Non-pigmented ciliary epithelial cell (primary cell): ENCODE measurements at regions not wholly inside any gene's neighbourhood (a gene's known extent, or its start where the extent isn't known, plus 50 kb on each side); places are given as distances from the start of the nearest gene placed in this dataset.
"Not testable (repeated sequence)": the region's sequence is repeated elsewhere in the genome, so short reads cannot be mapped to it uniquely, and the experiment has no call there.

Source experiments
- DNase-seq: peaks from one replicate; pipeline ENCODE4 v3.0.0-alpha.2; 2010; ENCODE audit warnings: low read depth

DNA sequence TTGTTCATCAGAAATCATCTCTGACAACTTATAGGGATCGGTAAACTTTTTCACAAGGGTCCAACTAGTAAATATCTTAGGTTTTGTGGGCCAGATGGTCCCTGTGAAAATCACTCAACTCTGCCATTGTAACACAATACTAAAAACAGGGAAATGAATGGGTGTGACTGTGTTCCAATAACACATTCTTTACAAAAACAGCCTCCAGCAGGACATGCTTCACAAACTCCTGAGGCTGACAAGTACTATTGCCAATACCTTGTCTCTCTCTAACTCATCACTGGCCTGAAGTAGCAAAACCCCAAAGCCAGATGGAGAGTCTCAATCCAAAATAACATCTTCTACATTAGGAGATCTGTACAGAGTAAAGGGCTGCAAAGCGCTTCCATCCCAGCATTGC is 312.3 kb downstream of the TOX3 start:
- DNase-seq = no peak

DNA sequence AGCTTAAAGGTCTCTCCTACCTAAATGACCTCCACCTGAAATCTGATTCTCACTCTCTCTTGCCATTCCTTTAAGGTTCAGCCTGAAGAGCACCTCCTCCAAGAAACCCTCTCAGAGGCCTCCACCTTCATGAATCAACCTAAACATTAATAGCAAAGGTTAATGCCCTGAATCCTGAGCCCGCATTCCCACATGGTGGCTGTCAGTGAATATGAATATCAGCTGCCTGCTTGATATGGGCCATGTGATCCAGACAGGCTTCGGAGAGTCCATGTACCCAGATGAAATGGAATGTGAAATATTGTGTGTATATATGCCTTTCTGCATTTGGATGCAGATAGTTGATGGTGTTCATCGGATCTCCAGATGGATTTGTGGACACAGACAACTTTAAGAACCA is 317.5 kb downstream of the TOX3 start:
- DNase-seq = no peak

DNA sequence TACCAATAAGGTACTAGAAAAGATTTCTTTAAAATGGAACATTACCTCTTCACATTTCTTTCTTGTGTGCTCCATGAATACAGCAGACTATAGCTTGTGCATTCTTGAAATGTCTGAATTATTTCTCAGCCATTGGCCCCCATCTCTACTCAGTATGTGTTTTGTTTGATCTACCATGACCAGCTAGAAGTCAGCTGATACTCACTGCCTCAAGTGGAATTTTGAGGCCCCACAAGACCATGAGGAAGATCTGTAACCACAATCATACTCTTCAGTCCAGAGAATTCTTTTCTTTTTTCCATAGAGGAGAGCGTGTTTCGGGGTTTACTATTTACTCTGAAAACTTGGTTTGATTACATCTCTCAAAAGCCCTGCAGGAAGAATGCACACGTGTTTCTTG is 319.1 kb downstream of the TOX3 start:
- DNase-seq = no peak

DNA sequence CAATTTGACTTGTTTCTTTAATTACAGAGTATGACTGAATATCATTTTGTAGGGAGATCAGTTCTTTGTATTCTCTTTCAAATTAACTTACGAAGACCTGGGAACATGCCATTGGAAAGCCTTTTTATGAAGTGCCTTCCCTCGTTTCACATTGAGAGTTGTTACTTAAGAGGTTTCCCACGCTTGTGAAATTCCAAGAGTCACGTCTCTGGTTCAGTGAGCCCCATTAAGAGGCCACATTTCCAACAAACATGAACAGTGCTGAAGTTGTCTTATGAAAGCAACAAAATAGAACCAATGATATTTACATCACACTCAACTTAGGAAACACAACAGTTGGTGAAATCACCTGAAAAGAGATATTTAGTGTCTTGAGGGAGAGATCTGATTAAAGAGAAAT is 334.1 kb downstream of the TOX3 start:
- no peak for DNase-seq

DNA sequence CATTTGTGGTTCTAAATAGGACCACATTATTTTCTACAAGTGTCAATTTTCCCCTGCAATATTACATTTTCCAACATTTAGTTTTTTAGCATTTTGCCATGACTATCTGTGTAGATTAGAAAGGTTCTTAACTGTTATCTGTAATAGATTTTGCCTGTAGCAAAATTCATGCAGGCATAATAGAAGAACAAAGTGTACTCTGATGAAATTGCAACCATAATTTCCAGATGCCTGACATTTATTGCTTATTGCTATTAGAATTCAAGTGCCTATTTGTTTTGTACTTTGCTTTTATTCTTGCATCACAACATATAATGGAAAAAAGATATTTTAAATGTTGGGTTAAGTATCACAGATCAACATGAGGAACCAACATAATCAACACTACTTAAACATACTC is 337.7 kb downstream of the TOX3 start:
- no peak for DNase-seq

DNA sequence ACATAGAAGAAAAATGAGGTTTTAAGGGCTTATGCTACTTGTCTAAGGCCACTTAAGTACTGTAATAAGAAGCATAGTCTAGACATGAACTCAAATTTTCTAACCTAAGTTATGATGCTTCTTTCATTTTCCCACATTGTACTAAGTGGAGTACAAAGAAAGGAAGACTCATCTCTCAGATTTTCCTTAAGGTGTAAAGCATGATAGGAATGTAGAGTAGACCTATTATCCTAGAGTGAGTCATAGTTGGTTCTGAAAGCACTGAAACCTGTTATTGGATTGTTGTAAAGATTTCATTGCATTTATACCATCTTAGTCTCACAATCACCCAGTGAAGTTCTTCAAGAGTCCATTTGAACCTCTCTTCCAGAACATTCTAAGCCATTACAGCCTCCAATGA is 343.8 kb downstream of the TOX3 start:
- no peak for DNase-seq

DNA sequence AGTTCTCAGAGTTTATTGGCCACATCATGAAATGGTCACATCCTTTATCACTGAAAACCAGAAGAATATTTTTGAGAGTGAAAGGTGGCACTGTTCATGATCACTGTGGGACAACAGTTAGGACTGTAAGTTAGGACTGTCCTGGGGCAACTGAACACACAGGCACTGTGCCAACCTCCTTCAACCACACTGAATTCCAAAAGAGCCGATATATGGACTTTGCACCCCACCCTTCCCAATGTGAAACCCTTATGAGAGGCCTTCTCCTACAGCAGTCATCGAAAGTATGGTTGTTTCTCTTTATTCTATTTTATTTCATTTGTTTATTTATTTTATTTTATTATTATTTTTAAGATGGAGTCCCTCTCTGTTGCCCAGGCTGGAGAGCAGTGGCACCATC is 353.5 kb downstream of the TOX3 start:
- DNase-seq = no peak

DNA sequence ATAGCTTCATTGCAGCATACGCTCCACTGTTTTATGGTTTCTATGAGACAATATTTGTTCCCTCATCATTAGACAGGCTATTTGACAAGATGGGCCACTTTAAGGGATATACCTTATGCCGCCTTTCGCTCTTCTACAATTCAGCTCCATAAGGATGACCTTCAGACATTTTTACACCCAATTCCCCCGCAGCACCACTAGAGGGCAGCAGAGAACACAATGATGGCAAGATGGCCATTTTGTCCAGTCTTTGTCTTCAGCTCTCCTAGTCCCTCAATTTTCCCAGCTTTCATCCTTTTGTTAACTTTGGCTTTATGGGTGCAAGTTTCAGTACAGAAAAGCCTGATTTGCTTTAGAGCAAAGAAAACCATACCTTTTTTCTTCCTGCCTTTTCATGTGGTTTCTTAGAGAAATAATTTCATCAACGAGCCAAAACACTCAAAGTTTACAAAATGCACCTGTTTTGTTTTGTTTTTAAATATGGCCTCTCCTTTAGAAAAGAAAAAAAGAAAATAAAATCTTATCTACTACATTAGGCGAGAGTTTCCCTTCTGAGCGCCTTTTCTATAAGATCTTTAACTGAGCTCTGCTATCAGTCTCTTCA is 355.3 kb downstream of the TOX3 start:
- DNase-seq = peak; percentile 27

DNA sequence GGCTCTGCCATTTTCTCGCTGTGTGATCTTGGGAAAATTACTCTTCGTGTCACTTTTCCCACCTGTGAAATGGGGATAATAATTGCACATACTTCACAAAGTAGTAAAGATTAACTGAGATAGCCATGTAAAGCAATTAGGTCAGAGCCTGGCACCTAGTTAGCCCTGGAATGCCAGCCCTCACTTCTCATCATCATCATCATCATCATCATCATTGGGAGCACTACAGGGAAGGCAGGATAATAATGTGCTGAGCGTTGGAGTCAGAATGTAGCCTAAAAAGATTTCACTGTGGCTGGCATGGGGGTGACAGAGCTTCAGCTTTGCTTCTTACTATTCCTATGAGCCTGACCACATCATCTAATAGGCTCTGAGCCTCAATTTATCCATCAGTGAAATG is 362.6 kb downstream of the TOX3 start:
- DNase-seq = no peak

DNA sequence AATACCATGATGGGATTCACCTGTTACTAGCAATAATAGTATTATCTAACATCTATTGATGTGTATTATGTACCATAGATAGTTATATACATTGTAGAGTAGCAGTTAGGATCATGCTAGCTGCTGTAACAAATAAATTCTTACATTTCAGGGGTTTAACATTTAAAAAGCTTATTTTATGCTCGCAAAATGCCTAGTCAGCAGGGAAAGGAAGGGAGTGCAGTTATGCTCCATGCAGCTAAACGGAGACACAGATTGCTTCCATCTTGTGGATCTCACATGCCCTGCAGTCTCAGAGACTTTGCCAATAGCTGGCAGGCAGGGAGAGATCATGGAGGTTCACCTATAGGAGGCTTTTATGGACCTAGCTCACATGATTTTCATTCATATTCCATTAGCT is 364.1 kb downstream of the TOX3 start:
- no peak for DNase-seq

DNA sequence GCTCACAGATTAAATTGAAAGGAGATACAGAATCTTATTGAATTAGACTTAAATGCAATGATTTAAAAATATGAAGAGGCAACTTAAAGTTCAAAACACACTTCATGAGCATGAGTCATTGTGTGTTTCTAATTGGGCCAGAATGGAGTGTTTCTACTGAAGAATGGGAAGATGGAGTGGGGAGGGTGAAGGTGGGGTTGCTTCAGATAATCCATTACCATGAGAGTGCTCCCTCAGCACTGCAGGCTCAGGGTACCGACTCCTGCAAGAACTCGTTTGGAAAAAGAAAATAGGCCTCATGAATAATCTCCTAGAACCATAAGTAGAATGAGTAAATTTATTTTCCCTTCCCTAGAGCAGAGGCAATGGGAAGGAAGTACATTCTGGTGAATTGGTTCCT is 372.8 kb downstream of the TOX3 start:
- no peak for DNase-seq

DNA sequence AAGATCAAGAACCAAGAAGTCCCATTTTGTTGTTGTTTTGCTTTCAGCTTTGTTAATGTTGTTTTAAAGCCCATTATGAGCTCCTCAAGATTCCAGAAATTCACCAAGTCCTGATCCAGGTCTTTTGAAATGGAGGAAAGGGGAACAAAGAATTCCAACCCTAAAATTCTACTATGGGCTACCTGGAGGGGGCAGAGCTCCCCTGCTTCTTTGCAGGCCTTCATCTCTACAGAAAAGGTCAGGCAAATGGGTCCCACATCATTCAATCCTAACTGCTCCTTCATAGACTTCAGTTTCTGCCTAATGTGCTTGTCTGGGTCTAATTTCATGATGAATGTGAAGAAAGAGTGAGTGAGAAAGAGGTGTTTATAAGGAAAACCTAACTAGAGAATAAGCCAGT is 375.5 kb downstream of the TOX3 start:
- no peak for DNase-seq

DNA sequence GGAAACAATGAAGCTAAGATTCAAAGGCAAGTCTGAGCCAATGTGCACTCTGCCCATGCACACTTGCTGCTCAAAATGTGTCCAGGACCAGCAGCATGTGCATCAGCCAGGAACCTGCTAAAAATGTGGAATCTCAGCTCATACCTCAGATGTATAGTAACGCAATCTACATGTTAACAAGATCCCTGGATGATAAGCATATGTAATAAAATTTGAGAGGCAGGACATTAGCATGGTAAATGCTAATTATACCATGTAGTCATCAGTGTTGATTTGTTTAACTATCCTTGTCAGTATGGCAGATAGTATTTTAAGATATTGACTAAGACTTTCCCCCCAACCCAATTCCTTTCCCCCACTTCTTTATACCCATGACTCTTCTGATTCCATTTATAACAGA is 379.6 kb downstream of the TOX3 start:
- DNase-seq = no peak

DNA sequence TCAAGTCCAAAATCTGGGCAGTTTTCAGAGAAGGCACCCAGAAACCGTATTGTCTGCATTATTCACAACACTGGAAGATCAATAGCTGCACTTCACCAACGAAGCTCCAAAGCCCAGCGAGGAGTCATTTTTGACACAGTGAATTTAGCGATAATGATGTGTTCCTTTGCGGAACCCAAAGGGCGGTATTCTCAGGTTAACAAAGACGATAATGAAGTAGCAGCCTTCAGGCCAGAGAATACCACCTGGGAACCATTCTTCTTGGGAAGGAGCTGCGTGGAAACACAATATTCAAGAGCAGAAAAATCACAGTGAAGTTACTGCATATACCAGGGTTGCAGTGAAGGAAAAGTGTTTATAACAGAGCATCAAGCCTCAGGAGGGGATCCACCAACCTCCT is 381.0 kb downstream of the TOX3 start:
- DNase-seq = no peak

DNA sequence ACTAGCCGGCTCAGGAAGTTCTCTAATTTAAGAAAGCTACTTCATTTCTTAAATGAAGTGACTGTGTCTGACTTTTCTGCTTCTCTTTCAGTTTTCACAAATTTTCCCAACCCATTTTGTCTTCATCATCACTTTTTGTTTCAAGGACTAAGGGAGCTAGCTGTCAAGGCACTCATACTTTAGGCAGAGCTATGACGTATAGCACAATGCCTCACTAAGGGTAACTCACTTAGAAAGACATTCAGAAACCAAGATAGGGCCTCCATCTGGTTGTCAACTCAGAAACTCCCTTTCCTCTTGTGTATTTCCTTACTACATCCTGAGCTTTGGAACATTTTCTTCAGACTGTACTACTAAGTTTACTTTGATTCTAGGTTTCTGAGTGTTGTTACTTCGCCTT is 397.9 kb downstream of the TOX3 start:
- no peak for DNase-seq

DNA sequence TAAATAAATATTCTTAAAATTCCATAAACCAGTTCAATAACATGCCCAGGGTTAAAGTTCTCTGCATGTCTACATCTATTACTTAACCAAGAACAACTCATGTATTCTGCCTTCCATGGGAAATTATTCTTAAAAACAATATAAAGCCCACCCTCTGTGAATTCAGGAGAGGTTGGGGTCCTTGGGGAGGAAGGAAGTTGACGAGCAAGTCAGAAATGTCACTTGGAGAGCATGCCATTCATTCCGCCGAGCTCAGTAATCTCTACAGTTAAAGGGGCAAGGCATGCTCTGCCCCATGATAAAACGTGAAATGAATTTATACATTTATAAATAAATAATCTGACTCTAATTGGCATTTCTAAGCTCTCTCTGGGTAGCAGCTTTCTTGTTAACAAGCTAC is 405.1 kb downstream of the TOX3 start:
- no peak for DNase-seq

DNA sequence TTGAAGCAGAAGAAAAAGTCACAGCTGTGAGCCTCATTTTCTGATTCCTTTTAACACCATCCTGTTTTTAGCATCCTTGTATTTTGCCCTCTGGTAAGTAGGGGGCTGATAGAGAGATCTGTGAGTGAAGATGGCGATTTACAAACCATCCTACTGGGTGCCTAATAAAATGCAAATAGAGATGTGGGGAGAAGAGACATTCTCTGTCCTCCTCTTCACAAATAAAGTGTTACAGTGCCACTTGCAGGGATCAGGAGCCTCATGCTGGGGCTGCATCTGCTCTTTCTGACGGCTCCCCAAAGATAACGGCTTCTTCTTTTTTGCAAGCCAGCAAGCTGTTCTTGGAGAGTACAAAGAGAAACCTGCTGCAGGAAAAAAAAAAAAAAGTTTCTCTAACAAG is 418.6 kb downstream of the TOX3 start:
- no peak for DNase-seq

DNA sequence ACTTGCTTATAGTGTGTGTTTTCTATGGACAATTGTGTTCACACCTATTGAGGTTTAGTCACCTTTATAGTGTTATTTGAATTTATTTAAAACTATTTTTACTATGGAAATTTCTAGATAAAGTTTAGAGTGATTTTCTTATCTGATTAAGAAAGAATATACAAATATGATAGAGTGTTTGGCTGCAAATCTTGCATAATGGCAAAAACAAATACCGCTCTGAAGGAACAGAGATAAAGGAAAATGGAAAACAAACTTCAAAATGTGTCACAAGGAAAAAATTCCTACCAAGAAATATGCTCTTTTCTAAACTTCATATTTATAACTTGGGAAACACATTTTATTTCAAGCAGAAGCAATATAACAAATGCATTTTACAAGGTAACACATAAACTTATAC is 423.1 kb downstream of the TOX3 start:
- DNase-seq = no peak

DNA sequence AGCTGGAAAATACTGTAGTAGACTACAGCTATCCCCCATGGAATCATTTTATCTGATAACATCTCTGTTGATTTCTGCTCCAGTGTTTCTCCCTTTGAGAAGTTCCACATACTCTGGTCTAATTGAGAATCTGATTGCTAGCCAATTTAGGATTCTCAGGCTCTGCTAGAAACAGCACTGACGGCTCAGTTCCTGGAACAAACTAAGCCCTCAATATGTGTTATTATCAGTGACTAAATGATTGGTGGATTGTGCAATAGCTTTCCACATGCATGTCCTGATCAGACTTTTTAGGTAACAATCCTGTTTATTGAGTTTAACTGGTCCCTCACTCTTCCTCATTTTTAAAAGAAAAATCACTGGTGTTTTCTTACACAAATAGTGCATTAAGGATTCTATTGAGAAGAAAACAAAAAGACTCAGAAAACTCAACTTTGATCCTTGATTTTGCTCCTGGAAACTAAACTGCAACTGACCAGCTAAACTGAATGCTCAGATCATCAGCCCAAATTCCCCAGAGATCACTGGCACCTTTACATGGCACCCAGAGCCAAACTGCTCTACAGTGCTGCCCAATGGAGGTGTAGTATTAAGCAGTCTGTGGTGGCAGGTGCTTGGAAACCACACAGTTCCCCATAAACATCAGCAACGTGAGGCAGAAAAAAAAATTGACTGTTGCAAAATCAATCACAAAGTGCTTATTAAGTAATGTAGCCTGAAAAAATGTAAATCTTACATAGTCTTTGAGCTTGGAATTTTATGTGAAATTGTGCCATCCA is 423.7 kb downstream of the TOX3 start:
- DNase-seq = no peak

DNA sequence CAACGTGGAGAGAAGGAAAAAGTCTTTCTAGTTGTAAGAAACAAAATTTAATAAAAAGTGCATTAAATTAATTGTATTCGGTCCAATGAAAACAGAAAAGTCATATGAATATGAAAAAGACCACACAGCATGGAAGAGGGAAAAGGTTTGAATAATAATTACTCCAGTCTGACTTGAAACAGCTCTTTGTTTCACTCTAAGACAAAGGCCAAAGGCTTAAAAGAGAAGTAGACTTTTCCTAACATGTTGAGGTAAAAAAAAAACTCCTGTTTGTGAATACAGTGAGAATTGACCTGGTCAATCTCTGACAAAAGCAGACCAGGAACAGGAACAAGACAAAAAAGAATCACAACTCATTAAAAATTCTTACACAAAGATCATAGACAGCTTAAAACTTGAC is 429.8 kb downstream of the TOX3 start:
- DNase-seq = no peak

DNA sequence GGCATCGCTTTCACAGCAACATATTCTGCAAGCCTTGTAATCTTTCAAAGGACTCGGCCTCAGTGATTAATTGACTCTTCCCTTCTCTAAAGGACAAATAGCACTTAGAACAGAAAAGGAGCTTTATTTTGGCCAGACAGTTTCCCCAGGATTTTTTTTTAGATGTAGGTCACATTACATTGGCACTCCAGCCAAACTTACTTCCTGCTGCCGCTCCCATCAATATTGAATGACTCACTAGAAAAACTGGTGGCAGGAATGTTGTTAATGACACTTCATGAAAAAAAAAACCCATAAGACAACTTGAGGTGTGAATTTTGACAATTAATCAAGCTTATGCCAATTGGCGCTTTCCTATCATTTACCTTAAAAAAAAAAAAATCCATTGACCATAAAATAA is 432.6 kb downstream of the TOX3 start:
- DNase-seq = no peak

DNA sequence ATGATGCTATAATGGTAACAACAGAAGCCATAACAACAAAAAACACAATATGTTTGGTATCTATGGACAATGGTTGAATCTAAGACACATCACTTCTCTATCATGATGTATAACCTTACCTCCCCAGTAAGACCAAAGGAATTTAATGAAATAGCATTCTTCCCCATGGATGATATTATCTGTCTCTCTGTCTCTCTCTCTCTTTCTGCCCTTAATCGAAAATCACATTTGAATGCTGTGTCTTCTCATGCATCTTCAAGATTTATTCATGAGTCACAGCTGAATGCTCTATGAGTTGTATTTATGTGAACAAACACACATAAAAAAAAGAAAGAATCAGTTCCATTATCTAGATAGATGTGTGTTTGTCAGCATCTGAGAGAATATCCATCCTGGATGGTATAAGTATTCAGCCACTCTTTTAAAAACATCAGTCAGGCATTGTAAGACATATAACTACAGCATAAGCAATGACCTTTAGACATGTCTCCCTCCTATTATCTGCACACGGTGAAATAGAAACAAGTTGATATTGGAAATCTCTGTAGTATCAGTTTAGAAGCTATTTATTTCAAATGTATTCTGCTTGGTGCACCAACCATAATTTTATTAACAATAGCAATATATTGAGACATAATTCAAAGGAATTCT is 433.3 kb downstream of the TOX3 start:
- no peak for DNase-seq

DNA sequence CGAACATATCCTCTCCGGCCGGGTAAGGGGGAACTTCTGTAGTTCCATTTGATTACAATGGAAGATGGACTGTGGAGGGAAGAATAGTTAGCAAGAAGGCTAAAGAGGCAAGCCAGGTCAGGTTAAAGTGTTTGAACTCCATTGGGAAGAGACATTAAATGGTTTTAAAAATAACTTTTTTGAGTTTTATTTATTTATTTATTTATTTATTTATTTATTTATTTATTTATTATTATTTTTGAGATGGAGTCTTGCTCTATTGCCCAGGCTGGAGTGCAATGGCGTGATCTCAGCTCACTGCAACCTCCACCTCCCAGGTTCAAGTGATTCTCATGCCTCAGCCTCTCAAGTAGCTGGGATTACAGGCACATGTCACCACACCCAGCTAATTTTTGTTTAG is 441.9 kb downstream of the TOX3 start:
- DNase-seq = not testable (repeated sequence)

DNA sequence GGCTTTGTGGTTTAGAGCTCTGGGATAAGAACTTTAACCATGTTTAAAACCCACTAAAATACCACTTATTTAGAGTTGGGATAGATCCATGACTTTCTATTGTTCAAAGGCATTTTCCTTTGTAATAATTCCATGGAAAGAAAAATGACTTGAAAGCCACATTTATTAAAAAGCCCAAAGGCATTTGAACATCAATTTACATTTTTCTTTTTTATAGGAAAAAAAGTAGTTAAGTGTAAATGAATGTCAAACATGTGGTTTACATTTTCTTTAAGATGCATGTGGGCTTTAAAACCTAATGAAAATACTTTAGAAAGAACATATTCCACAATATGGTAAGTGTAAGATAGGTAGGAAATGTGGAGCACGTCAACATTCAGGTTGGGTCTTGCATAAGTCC is 443.2 kb downstream of the TOX3 start:
- no peak for DNase-seq
